ENCODE measurements at regions not wholly inside any gene's neighbourhood (a gene's known extent, or its start where the extent isn't known, plus 50 kb on each side); places are given as distances from the start of the nearest gene placed in this dataset.
"Not testable (repeated sequence)": the region's sequence is repeated elsewhere in the genome, so short reads cannot be mapped to it uniquely, and the experiment has no call there.

GRCh38 chr7:32768866-32769510 lies 122.6 kb downstream of the KBTBD2 start:
- TF ChIP-seq PKNOX1 (IDR thresholded peaks at IDR 0.05); SUZ12 (IDR thresholded peaks at IDR 0.05); L3MBTL2 (conservative IDR thresholded peaks at IDR 0.05): not testable (repeated sequence)
